RWPE2 (cell line): ENCODE measurements at regions not wholly inside any gene's neighbourhood (a gene's known extent, or its start where the extent isn't known, plus 50 kb on each side); places are given as distances from the start of the nearest gene placed in this dataset.

Source experiments
- ATAC-seq: fragments of 200-7000 bp; cut with Tn5 transposase; 3 replicates; pipeline ENCODE4 v1.9.1; 2021; ENCODE audit warnings: low read depth
- DNase-seq: peaks from one replicate; pipeline ENCODE4 v3.0.0-alpha.2; 2020; ENCODE audit warnings: low spot score
- H3K27ac ChIP-seq: fragments of 450-650 bp; 2 replicates; pipeline ENCODE4 v1.5.1; 2017; ENCODE audit warnings: mild to moderate bottlenecking; ENCODE audit not compliant: poor library complexity, severe bottlenecking
- H3K27me3 ChIP-seq: fragments of 250-450 bp; sonication (Bioruptor Pico); 2 replicates; pipeline ENCODE4 v1.5.1; 2021; ENCODE audit warnings: mild to moderate bottlenecking, moderate library complexity; ENCODE audit not compliant: insufficient read depth, poor library complexity, severe bottlenecking
- H3K36me3 ChIP-seq: fragments of 250-450 bp; sonication (Bioruptor Pico); 2 replicates; pipeline ENCODE4 v1.5.1; 2020; ENCODE audit warnings: low read depth, mild to moderate bottlenecking, moderate library complexity
- H3K4me1 ChIP-seq: fragments of 250-450 bp; sonication (Bioruptor Pico); 2 replicates; pipeline ENCODE4 v1.5.1; 2021; ENCODE audit warnings: mild to moderate bottlenecking, moderate library complexity; ENCODE audit not compliant: insufficient read depth, poor library complexity, severe bottlenecking
- H3K4me3 ChIP-seq: fragments of 250-450 bp; sonication (Bioruptor Pico); 2 replicates; pipeline ENCODE4 v1.5.1; 2021; ENCODE audit warnings: mild to moderate bottlenecking, moderate library complexity; ENCODE audit not compliant: severe bottlenecking
- H3K9me3 ChIP-seq: fragments of 250-450 bp; sonication (Bioruptor Pico); 2 replicates; pipeline ENCODE4 v1.5.1; 2021; ENCODE audit warnings: mild to moderate bottlenecking, moderate library complexity; ENCODE audit not compliant: severe bottlenecking
- TF ChIP-seq, protein P1 (sequence below): fragments of 450-650 bp; IDR thresholded peaks from one replicate; pipeline ENCODE4 v1.5.1; 2017; ENCODE audit warnings: mild to moderate bottlenecking, moderate library complexity; ENCODE audit not compliant: poor library complexity, severe bottlenecking

DNA sequence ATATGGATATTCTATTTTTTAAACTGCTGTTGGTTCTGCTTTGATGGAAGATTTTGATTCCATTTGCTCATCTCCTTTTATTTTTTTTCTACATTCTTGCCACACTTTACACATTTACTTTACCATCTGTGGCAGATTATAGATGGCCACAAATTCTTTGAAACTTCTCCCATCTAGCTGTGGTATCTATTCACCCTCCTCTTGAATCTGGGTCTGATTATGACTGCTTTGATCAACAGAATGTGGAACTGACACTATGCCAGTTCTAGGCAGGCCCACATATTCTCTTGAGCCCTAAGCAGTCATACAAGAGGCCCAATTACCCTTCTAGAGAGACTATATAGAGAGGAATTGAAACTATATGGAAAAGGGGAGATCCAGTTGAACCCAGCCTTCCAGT lies 439.0 kb upstream of the PTGER4 start:
- no peaks in the 10 kb centered on the region for H3K36me3 ChIP-seq
- no peak overlapping the region for H3K4me3 ChIP-seq
- H3K4me1 ChIP-seq: no peaks in the 10 kb centered on the region
- DNase-seq (no peak), ATAC-seq (no peak)
- no peaks in the 10 kb centered on the region for H3K27me3 ChIP-seq
- TF ChIP-seq, protein P1, sequence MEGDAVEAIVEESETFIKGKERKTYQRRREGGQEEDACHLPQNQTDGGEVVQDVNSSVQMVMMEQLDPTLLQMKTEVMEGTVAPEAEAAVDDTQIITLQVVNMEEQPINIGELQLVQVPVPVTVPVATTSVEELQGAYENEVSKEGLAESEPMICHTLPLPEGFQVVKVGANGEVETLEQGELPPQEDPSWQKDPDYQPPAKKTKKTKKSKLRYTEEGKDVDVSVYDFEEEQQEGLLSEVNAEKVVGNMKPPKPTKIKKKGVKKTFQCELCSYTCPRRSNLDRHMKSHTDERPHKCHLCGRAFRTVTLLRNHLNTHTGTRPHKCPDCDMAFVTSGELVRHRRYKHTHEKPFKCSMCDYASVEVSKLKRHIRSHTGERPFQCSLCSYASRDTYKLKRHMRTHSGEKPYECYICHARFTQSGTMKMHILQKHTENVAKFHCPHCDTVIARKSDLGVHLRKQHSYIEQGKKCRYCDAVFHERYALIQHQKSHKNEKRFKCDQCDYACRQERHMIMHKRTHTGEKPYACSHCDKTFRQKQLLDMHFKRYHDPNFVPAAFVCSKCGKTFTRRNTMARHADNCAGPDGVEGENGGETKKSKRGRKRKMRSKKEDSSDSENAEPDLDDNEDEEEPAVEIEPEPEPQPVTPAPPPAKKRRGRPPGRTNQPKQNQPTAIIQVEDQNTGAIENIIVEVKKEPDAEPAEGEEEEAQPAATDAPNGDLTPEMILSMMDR: no peak
- H3K9me3 ChIP-seq: no peaks in the 10 kb centered on the region
- H3K27ac ChIP-seq: no peak overlapping the region

DNA sequence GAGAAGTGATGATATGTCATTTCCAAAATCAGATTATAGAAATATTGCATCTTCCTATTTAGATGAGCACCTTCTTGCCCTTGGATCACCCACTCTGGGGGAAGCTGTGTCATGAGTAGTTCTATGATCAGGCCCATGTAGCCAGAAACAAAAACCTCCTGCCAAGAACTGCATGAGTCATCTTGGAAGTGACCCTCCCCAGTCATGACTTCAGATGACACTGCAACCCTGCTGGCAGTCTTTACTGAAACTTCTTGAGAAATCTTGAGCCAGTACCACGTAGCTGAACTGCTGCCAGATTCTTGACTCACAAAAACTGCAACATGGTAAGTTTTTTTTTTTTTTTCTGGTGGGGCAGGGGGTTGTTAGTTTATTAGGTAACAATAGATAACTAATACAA lies 439.6 kb upstream of the PTGER4 start:
- Histone ChIP-seq H3K4me3 (no peak overlapping the region), H3K36me3 (no peaks in the 10 kb centered on the region), H3K27me3 (no peaks in the 10 kb centered on the region), H3K27ac (no peak overlapping the region), H3K9me3 (no peaks in the 10 kb centered on the region), H3K4me1 (no peaks in the 10 kb centered on the region)
- TF ChIP-seq, protein P1: no peak
- ATAC-seq (no peak), DNase-seq (no peak)

DNA sequence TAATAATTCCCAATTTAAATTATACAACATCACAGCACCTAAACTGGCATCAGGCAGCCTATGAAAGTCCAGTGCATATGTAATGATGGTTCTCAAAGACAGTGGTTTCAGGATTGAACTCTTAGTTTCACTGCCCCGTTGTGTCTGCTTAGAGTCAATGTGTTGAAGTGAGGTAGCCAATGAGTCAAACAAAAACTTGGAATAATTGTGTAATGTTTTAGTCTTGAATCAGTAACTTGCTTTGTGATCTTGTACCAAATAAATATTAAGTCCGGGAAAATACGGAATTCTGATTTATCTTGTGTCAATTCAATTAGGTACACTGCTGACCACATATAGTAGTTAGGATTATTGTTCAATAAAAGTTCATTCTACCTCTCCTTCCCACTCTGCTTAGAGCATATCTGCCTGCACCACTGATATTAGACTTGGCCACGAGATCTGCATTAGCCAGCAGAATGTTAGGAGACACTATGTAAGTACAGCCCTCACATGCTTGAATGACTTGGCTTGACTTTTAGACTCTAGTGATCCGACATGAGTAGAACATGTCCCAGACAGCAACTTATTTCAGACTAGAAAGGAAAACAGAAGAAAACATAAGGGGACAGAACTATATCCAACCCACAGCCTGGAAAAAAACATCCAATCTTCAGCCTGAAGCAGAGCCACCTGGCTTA lies 441.5 kb upstream of the PTGER4 start:
- DNase-seq: no peak
- Histone ChIP-seq H3K4me3 (no peak overlapping the region), H3K27me3 (no peaks in the 10 kb centered on the region)

DNA sequence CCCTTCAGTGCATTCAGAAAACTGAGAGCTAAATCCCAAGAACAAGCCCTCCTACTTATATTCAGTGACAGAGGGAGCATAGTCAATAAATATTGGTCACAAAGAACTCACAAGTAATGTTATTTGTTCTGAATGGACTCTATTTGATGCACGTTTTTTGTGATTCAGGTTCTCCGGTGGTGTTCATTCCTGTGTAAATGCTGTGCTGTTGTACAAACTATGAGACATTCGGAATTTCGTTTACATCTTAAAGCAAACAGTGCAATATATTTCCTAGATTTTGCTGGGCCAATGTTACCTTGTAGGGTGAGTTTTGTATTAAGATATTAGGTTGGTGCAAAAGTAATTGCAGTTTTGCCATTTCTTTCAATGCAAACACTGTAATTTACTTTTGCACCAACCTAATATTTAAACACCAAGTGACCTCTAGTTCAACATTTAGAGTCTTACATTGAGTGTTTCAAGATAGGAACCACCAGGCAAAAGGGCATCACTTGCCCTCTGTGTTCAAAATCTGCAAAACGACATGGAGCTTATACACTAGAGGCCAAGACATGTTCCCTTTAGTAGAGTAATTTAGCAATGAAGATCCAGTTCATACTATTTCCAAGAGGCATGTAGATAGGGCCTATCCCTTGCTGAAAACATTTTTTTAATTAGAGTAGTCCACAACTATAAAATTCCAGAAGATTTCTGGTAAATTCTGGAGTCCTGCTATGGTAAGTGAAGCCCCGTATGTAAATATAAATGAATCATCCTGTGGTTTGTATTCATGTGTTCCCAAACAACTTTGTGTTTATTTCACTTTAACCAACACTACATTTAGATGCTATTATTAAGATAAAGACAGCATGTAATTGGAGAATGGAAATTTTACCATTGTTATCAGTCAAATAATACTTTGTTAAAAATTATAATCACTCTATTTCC lies 444.0 kb upstream of the PTGER4 start:
- Histone ChIP-seq H3K9me3 (no peaks in the 10 kb centered on the region), H3K36me3 (no peaks in the 10 kb centered on the region), H3K27ac (no peak overlapping the region), H3K4me3 (no peak overlapping the region), H3K4me1 (peaks cover 3% of the 10 kb centered on the region), H3K27me3 (no peaks in the 10 kb centered on the region)
- TF ChIP-seq, protein P1: no peak
- ATAC-seq (no peak), DNase-seq (no peak)

More for the DNA sequence above, 441.5 kb upstream of the PTGER4 start:
- TF ChIP-seq, protein P1: no peak
- no peaks in the 10 kb centered on the region for H3K9me3 ChIP-seq
- no peaks in the 10 kb centered on the region for H3K36me3 ChIP-seq
- no peak overlapping the region for H3K27ac ChIP-seq
- no peak for ATAC-seq
- H3K4me1 ChIP-seq: no peaks in the 10 kb centered on the region
